HG03442 (cell line): ENCODE measurements at regions not wholly inside any gene's neighbourhood (a gene's known extent, or its start where the extent isn't known, plus 50 kb on each side); places are given as distances from the start of the nearest gene placed in this dataset.
"Not testable (repeated sequence)": the region's sequence is repeated elsewhere in the genome, so short reads cannot be mapped to it uniquely, and the experiment has no call there.

Source experiments
- ATAC-seq: cut with Tn5 transposase; IDR thresholded peaks from one replicate; pipeline ENCODE4 v1.9.1; 2021; ENCODE audit warnings: mild to moderate bottlenecking, moderate library complexity; ENCODE audit not compliant: unreplicated experiment

GRCh38 chr4:155478336-155478835 is 101.6 kb upstream of the MAP9 start:
- ATAC-seq, result no peak

- ATAC-seq, result no peak
Observed at GRCh38 chr4:155474758-155475157, 98.0 kb upstream of the MAP9 start.

- ATAC-seq, result no peak
Observed at GRCh38 chr4:155473420-155474095, 96.8 kb upstream of the MAP9 start.

GRCh38 chr4:155468282-155468681 is 91.5 kb upstream of the MAP9 start:
- no peak for ATAC-seq

GRCh38 chr4:155450676-155451075 is 73.9 kb upstream of the MAP9 start:
- no peak for ATAC-seq

- no peak for ATAC-seq
Observed at GRCh38 chr4:155445306-155445705, 68.5 kb upstream of the MAP9 start.

- ATAC-seq, result no peak
Observed at GRCh38 chr4:155444721-155445120, 68.0 kb upstream of the MAP9 start.

GRCh38 chr4:155442267-155443105 is 65.7 kb upstream of the MAP9 start:
- ATAC-seq, result peak; percentile 77

GRCh38 chr4:155441475-155441874 is 64.7 kb upstream of the MAP9 start:
- ATAC-seq, result no peak

- not testable (repeated sequence) for ATAC-seq
Observed at GRCh38 chr4:155439760-155440159, 63.0 kb upstream of the MAP9 start.

GRCh38 chr4:155434904-155435303 is 58.1 kb upstream of the MAP9 start:
- ATAC-seq, result no peak

GRCh38 chr4:155434366-155434765 is 57.6 kb upstream of the MAP9 start:
- no peak for ATAC-seq

- no peak for ATAC-seq
Observed at GRCh38 chr4:155433636-155434360, 57.0 kb upstream of the MAP9 start.

GRCh38 chr4:155430895-155431795 is 54.4 kb upstream of the MAP9 start:
- no peak for ATAC-seq

GRCh38 chr4:155428128-155428527 is 51.4 kb upstream of the MAP9 start:
- ATAC-seq, result no peak

GRCh38 chr4:155426953-155427352 is 50.2 kb upstream of the MAP9 start:
- no peak for ATAC-seq
